ENCODE measurements at regions not wholly inside any gene's neighbourhood (a gene's known extent, or its start where the extent isn't known, plus 50 kb on each side); places are given as distances from the start of the nearest gene placed in this dataset.
"Not testable (repeated sequence)": the region's sequence is repeated elsewhere in the genome, so short reads cannot be mapped to it uniquely, and the experiment has no call there.

GRCh38 chr4:154126276-154126675, 337.4 kb upstream of the SFRP2 start:
- no peaks in the 10 kb centered on the region for H3K36me3 ChIP-seq (ENCODE audit: control insufficient read depth, low read depth, low read length)
- H3K9ac ChIP-seq (ENCODE audit: low read length), result no peak overlapping the region
- no peaks in the 10 kb centered on the region for H3K27me3 ChIP-seq (ENCODE audit: control insufficient read depth, insufficient read depth, low read length)
- no peak overlapping the region for H3K4me3 ChIP-seq (ENCODE audit: low read length)
- H3K27ac ChIP-seq (ENCODE audit: low read length), result no peak overlapping the region
- H3K9me3 ChIP-seq (ENCODE audit: control insufficient read depth, low read depth, low read length), result no peaks in the 10 kb centered on the region
- no peaks in the 10 kb centered on the region for H3K4me1 ChIP-seq (ENCODE audit: control insufficient read depth, low read depth, low read length)

DNA sequence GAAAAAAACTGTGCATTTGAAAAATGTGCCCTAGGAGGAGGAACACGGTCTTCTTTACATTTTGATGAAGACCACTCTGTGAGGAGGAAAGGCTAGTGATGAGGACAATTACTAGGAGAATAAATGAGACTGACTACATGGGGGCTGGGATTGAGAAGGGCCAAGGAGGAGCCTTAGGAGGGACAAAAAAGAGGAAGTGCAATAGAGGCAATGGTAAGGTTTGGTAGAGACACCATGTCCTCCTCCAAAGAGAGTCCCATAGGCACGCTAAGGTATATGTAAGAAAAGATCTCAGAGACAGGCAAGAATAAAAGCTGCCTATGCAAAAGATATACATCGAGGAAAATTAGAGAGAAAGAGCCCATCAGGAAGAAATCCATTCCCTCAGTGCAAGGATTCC, 336.5 kb upstream of the SFRP2 start:
- H3K27ac ChIP-seq (ENCODE audit: low read length), result no peak overlapping the region
- H3K36me3 ChIP-seq (ENCODE audit: control insufficient read depth, low read depth, low read length), result no peaks in the 10 kb centered on the region
- no peak overlapping the region for H3K9ac ChIP-seq (ENCODE audit: low read length)
- no peaks in the 10 kb centered on the region for H3K4me1 ChIP-seq (ENCODE audit: control insufficient read depth, low read depth, low read length)
- no peaks in the 10 kb centered on the region for H3K27me3 ChIP-seq (ENCODE audit: control insufficient read depth, insufficient read depth, low read length)
- H3K4me3 ChIP-seq (ENCODE audit: low read length), result no peak overlapping the region
- no peaks in the 10 kb centered on the region for H3K9me3 ChIP-seq (ENCODE audit: control insufficient read depth, low read depth, low read length)

DNA sequence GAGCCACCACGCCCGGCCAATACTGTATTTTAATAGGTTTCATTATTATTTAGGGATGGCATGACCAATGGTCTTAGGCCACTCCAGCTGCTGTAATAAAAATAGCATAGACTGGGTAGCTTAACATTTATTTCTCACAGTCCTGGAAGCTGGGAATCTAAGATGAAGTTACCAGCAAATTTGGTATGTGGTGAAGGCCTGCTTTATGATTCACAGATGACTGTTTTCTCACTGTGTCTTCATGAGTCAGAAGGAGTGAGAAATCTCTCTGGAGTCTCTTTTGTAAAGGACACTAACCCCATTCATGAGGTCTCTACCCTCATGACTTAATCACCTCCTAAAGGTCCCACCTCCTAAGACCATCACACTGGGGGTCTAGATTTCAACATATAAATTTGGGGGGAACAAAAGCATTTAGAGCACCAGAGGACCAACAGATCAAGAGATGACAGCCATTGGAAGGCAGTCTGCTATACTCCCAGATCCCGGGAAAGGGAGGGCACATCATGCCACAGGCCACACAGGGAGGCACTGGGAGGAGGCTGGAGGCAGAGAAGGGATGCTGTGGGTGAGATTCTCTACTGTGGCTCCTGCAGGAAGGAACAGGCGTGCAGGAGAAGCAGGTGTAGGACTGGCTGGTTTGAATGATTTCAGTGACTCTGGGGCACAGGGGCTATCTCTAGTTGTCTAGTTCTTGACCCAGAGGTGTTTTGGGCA, 335.8 kb upstream of the SFRP2 start:
- Histone ChIP-seq H3K4me3 (ENCODE audit: low read length) (no peak overlapping the region), H3K9me3 (ENCODE audit: control insufficient read depth, low read depth, low read length) (no peaks in the 10 kb centered on the region), H3K9ac (ENCODE audit: low read length) (no peak overlapping the region), H3K27ac (ENCODE audit: low read length) (no peak overlapping the region), H3K27me3 (ENCODE audit: control insufficient read depth, insufficient read depth, low read length) (no peaks in the 10 kb centered on the region), H3K36me3 (ENCODE audit: control insufficient read depth, low read depth, low read length) (no peaks in the 10 kb centered on the region), H3K4me1 (ENCODE audit: control insufficient read depth, low read depth, low read length) (no peaks in the 10 kb centered on the region)

- no peaks in the 10 kb centered on the region for H3K9me3 ChIP-seq (ENCODE audit: control insufficient read depth, low read depth, low read length)
- H3K9ac ChIP-seq (ENCODE audit: low read length), result no peak overlapping the region
- H3K4me1 ChIP-seq (ENCODE audit: control insufficient read depth, low read depth, low read length), result no peaks in the 10 kb centered on the region
- no peaks in the 10 kb centered on the region for H3K36me3 ChIP-seq (ENCODE audit: control insufficient read depth, low read depth, low read length)
- H3K4me3 ChIP-seq (ENCODE audit: low read length), result no peak overlapping the region
- H3K27me3 ChIP-seq (ENCODE audit: control insufficient read depth, insufficient read depth, low read length), result no peaks in the 10 kb centered on the region
- no peak overlapping the region for H3K27ac ChIP-seq (ENCODE audit: low read length)
Measured at GRCh38 chr4:154123897-154124296, 335.0 kb upstream of the SFRP2 start.

GRCh38 chr4:154120690-154121345, 331.9 kb upstream of the SFRP2 start:
- H3K4me3 ChIP-seq (ENCODE audit: low read length), result no peak overlapping the region
- no peak overlapping the region for H3K27ac ChIP-seq (ENCODE audit: low read length)
- H3K9me3 ChIP-seq (ENCODE audit: control insufficient read depth, low read depth, low read length), result no peaks in the 10 kb centered on the region

DNA sequence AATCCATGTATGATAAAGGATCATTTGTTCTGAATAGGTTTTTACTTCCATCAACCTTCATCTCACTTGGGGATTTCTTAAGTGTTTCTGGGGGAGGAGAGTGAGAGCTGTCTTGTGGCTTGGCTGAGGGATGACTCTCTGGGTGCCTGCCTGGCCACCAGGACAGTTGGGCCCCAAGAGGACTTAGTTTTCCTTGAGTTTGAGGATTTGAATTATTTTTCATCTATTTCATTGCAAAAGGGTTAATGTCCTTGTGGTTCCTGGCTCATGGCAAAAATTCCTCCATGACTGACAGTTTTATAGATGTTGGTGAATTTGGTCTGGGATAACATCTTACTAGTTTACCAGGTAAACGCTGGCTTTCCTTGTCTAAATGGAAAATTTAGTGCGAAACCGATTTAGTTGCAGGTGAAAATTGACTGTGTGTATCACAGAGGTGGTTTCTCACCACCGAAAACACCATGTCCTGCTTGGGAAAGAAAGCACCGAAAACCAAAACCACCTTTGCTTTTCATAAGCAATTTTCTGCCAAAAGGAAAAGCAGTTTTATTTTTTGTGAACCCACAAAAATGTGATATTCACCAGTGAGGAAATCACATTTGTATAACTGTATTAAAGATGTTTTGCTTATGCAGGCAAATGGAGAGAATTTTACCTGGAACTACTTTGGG, 331.3 kb upstream of the SFRP2 start:
- Histone ChIP-seq H3K9ac (ENCODE audit: low read length) (no peak overlapping the region), H3K27ac (ENCODE audit: low read length) (no peak overlapping the region), H3K4me3 (ENCODE audit: low read length) (no peak overlapping the region), H3K36me3 (ENCODE audit: control insufficient read depth, low read depth, low read length) (no peaks in the 10 kb centered on the region), H3K4me1 (ENCODE audit: control insufficient read depth, low read depth, low read length) (no peaks in the 10 kb centered on the region), H3K27me3 (ENCODE audit: control insufficient read depth, insufficient read depth, low read length) (no peaks in the 10 kb centered on the region), H3K9me3 (ENCODE audit: control insufficient read depth, low read depth, low read length) (no peaks in the 10 kb centered on the region)

More at GRCh38 chr4:154120690-154121345, 331.9 kb upstream of the SFRP2 start:
- Histone ChIP-seq H3K36me3 (ENCODE audit: control insufficient read depth, low read depth, low read length) (no peaks in the 10 kb centered on the region), H3K9ac (ENCODE audit: low read length) (no peak overlapping the region), H3K27me3 (ENCODE audit: control insufficient read depth, insufficient read depth, low read length) (no peaks in the 10 kb centered on the region), H3K4me1 (ENCODE audit: control insufficient read depth, low read depth, low read length) (no peaks in the 10 kb centered on the region)

- Histone ChIP-seq H3K4me3 (ENCODE audit: low read length) (no peak overlapping the region), H3K27ac (ENCODE audit: low read length) (no peak overlapping the region), H3K4me1 (ENCODE audit: control insufficient read depth, low read depth, low read length) (no peaks in the 10 kb centered on the region), H3K9me3 (ENCODE audit: control insufficient read depth, low read depth, low read length) (no peaks in the 10 kb centered on the region), H3K27me3 (ENCODE audit: control insufficient read depth, insufficient read depth, low read length) (no peaks in the 10 kb centered on the region), H3K9ac (ENCODE audit: low read length) (no peak overlapping the region), H3K36me3 (ENCODE audit: control insufficient read depth, low read depth, low read length) (no peaks in the 10 kb centered on the region)
Measured at GRCh38 chr4:154119317-154119716, 330.4 kb upstream of the SFRP2 start.

DNA sequence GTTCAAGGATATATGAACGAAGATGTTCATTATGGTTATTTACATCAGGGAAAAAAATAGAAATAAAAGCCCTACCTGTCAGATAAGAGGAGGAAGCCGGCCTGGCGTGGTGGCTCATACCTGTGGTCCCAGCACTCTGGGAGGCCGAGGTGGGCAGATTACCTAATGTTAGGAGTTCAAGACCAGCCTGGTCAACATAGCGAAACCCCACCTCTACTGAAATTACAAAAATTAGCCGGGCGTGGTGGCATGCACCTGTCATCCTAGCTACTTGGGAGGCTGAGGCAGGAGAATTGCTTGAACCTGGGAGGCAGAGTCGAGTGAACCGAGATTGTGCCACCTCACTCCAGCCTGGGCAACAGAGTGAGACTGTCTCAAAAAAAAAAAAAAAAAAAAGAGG, 328.8 kb upstream of the SFRP2 start:
- not testable (repeated sequence) for H3K27me3 ChIP-seq (ENCODE audit: control insufficient read depth, insufficient read depth, low read length); H3K36me3 ChIP-seq (ENCODE audit: control insufficient read depth, low read depth, low read length)

GRCh38 chr4:154107337-154107736, 318.5 kb upstream of the SFRP2 start:
- Histone ChIP-seq H3K4me3 (ENCODE audit: low read length) (no peak overlapping the region), H3K27me3 (ENCODE audit: control insufficient read depth, insufficient read depth, low read length) (no peaks in the 10 kb centered on the region), H3K9ac (ENCODE audit: low read length) (no peak overlapping the region), H3K36me3 (ENCODE audit: control insufficient read depth, low read depth, low read length) (no peaks in the 10 kb centered on the region), H3K9me3 (ENCODE audit: control insufficient read depth, low read depth, low read length) (no peaks in the 10 kb centered on the region), H3K4me1 (ENCODE audit: control insufficient read depth, low read depth, low read length) (no peaks in the 10 kb centered on the region), H3K27ac (ENCODE audit: low read length) (no peak overlapping the region)

More for the DNA sequence above, 328.8 kb upstream of the SFRP2 start:
- H3K4me3 ChIP-seq (ENCODE audit: low read length); H3K4me1 ChIP-seq (ENCODE audit: control insufficient read depth, low read depth, low read length); H3K27ac ChIP-seq (ENCODE audit: low read length); H3K9me3 ChIP-seq (ENCODE audit: control insufficient read depth, low read depth, low read length); H3K9ac ChIP-seq (ENCODE audit: low read length): not testable (repeated sequence)

DNA sequence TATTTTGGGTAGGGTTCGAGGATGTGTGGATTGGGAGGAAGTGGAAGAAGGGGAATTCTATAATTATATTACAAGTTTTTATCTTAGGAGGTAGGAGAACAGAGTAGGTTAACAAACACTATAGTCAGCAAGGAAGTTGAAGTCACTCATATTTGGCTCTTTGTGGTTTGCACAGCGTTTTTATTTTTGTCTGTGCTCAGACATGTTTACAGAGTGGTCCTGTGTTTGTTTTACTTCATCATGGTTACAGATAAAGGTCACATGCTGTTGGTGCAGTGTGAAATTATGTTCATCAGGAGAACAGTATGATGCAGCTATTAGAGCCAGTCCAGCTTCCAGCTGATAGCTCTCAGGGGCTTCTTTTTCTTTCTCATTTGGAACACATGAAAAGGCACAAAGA, 299.9 kb upstream of the SFRP2 start:
- H3K4me1 ChIP-seq (ENCODE audit: control insufficient read depth, low read depth, low read length), result no peaks in the 10 kb centered on the region
- H3K4me3 ChIP-seq (ENCODE audit: low read length), result no peak overlapping the region
- no peaks in the 10 kb centered on the region for H3K9me3 ChIP-seq (ENCODE audit: control insufficient read depth, low read depth, low read length)
- H3K36me3 ChIP-seq (ENCODE audit: control insufficient read depth, low read depth, low read length), result no peaks in the 10 kb centered on the region
- no peak overlapping the region for H3K9ac ChIP-seq (ENCODE audit: low read length)
- H3K27me3 ChIP-seq (ENCODE audit: control insufficient read depth, insufficient read depth, low read length), result no peaks in the 10 kb centered on the region
- H3K27ac ChIP-seq (ENCODE audit: low read length), result no peak overlapping the region

- no peak overlapping the region for H3K27ac ChIP-seq (ENCODE audit: low read length)
- H3K9me3 ChIP-seq (ENCODE audit: control insufficient read depth, low read depth, low read length), result no peaks in the 10 kb centered on the region
- H3K27me3 ChIP-seq (ENCODE audit: control insufficient read depth, insufficient read depth, low read length), result no peaks in the 10 kb centered on the region
- H3K9ac ChIP-seq (ENCODE audit: low read length), result no peak overlapping the region
- H3K4me3 ChIP-seq (ENCODE audit: low read length), result no peak overlapping the region
- no peaks in the 10 kb centered on the region for H3K4me1 ChIP-seq (ENCODE audit: control insufficient read depth, low read depth, low read length)
- no peaks in the 10 kb centered on the region for H3K36me3 ChIP-seq (ENCODE audit: control insufficient read depth, low read depth, low read length)
Measured at GRCh38 chr4:154086247-154086646, 297.4 kb upstream of the SFRP2 start.

Measured in iPS-18a (cell line).